Renal cortical epithelial cell (primary cell): ENCODE measurements at regions not wholly inside any gene's neighbourhood (a gene's known extent, or its start where the extent isn't known, plus 50 kb on each side); places are given as distances from the start of the nearest gene placed in this dataset.

Source experiments
- DNase-seq: peaks from one replicate; pipeline ENCODE4 v3.0.0-alpha.2; 2011; ENCODE audit warnings: low read depth

- no peak for DNase-seq
These were observed 707.5 kb downstream of the SLITRK6 start for GRCh38 chr13:85091631-85092234.

DNA sequence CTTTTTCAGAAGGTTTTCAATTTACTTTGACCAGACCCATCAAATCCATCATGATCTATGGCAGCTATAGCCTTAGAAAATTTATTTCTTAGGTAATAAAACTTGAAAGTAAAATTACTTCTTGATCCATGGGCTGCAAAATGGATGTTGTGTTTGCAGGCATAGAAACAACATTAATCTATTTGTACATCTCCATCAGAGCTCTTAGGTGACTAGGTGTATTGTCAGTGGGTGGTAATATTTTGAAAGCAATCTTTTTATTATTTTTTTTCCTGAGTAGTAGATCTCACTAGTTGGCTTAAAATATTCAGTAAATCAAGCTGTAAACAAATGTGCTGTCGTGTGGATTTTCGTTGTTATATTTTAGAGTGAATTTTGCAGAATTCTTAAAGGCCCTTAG, 710.0 kb downstream of the SLITRK6 start:
- DNase-seq = no peak

- no peak for DNase-seq
These were observed 718.5 kb downstream of the SLITRK6 start for GRCh38 chr13:85080691-85081090.

DNA sequence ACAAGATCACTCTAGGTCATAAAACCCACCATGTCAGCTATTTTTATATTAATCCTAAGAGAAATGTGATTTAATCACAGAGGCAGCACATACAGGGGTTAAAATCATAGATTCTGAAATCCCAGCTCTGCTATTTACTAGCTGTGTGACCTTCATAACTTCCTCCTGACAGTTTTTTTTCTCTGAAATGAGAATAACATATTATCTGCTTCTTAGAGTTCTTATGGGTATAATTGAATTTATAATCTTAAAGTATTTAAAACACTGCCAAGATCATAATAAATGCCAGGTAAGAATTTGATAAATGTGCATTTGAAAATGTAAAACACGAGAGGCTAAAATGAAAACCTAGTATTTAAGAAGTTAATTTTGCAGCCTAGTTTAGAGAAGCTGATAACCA, 722.9 kb downstream of the SLITRK6 start:
- DNase-seq = no peak

DNA sequence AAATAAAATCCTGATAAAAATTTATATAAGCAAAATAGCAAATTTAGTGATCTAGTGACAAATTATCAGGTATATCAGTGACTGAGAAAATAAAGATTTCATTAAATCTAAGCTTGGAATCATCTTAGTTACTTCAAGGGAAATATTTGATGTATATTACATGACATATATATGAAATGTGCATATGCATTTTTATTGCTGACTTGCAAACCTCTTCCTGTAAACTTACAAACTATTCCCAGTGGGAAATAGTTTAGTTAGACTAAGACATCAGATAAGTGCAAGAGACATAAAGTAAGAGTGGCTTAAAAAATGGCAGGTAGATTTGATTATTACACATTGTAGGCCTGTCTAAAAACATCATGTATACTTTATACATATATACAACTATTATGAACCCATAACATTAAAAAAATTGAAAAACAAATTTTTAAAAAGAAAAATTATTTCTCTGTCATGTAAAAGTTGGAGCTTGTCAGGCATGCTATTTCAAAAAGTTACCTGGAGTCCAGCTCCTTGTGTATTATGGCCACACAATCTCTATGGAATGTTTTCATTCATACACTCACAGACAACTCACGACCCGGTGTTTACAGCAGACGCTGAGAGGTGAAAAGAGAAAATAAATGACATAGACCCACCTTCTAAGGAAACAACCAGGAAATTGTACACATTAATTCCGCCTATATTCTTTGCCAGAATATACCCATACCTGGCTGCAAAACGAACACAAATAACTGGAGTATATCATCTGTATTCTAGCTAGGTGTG, 724.5 kb downstream of the SLITRK6 start:
- DNase-seq = no peak

DNA sequence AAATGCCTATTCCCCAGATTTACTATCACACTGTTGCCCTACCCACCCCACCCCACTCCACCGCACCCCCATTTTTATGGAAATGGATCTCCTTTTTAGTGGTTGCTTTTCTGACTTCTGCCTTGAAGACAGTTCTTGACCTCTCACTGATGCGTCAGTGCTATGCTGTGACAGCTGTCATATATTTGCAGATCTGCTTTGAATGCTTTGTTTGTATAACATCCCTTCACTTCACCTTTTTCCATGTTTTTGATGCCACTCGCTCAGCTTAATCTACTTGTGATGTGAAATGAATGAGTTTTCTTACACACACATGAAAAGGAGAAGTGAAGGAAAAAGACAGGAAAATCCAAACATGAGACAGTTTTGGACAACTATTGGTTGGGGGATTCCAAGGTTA, 731.0 kb downstream of the SLITRK6 start:
- no peak for DNase-seq

- no peak for DNase-seq
These were observed 759.0 kb downstream of the SLITRK6 start for GRCh38 chr13:85040215-85040614.

DNA sequence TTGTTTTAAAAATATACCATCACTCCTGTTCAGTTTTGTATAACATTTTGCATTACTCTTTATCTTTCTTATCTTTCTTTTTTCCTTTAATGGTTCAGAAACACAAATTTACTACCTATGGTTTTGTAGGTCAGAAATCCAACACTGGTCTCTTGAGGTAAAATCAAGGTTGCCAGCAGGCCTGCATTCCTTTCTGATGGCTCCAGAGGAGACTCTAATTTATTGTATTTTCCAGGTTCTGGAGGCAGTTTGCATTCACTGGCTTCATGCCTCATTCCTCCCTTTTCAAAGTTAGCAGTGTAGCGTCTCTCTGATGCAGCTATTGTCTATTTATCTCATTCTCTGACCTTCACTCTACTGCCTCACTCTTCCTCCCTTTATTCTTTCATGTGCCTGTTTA, 767.4 kb downstream of the SLITRK6 start:
- no peak for DNase-seq

DNA sequence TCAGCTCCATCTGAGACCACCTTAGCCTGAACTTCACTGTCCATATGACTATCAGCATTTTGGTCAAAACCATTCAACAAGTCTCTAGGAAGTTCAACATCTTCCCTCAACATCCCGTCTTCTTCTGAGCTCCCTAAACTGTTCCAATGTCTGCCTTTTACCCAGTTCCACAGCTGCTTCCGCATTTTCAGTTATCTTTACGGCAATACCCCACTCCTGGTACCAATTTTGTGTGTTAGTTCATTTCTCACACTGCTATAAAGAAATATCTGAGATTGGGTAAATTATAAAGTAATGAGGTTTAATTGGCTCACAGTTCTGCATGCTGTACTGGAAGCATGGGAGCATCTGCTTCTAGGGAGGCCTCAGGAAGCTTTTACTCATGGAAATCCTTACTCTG, 771.2 kb downstream of the SLITRK6 start:
- no peak for DNase-seq

DNA sequence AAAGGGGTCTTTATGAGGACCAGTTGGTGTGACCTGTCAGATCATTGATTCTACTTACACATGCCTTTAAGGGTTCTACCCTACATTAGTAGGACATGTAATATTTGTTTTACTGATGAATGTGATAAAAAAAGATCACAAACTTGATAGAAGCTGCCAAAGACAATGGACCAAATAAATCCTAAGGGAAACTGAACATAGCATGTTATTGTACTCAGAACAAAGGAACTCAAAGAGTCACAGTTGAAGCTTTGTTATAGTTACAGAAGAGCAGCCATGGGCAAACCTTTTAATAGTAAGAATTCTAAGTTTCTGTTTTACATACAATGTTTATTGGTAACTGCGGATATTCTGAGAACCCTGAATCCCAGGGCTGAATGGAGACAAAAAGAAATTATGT, 780.1 kb downstream of the SLITRK6 start:
- no peak for DNase-seq

DNA sequence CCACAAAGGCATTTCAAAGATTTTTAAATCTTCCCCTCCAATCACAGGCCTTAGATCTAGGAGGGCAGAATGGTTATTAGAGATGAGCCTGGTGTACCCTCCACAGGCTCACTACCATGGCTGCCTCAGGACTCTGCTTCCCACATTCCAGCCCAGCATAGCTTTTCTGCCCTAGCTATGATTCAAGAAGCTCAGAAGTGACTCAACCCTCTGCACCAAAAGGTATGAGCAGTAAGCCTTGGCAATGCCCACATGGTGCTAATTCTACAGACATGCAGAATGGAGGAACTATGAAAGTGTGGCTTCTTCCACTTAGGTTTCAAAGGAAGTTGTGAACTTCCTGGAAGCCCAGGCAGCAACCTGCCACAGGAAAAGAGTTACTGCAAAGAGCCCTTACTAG, 786.2 kb downstream of the SLITRK6 start:
- no peak for DNase-seq

DNA sequence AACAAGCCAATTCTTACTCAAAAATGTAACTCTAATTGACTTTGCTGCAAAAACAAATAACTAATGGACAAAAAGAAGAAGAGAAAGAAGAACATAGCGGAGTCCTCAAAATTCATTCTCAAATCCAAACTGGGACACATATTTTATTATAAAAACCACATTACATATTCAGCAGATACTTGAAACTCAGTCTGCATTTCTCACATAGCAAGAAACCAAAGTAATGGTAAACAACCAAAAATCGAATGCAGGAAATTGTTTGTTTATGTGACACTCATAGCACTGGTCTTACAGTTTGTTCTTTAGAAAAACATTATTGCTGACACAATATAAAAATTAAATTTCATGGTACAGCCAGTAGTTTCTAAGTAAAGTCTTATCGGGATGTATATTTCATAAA, 789.8 kb downstream of the SLITRK6 start:
- DNase-seq = no peak

DNA sequence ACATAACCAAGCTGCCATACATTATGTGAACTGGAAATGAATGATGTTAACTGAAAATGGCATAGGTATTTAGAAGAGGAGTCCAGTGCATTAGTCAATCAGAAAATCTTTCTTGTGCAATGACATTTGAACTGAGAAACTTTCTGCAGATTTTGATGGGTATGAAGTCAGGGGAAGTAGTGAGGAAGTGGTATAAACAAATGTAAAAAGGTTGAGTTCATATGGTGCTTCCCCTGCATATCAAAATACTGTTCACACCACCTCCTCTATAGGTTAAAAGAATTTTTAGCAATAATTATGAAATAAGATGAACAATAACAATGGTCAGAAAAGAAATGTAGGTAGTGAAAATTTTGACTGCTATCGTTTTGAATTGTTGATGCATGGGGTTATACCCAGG, 800.0 kb downstream of the SLITRK6 start:
- DNase-seq = no peak

DNA sequence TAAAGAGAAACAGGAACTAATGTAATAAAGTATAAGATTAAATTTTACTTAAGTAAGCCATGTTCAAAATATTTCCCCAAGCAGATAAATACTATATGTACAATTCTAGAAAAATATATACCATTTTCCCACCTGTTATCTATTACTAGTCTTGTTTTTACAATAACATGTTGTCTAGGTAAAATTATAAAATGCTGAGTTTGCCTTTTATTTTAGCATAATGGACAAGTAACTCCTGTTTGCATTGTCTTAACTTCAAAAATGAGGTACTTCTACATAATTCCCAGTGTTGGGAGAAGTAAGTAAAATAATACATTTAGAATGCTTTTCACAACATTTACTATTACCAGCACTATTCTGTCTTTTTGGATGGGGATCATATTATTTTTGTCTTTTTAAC, 800.5 kb downstream of the SLITRK6 start:
- DNase-seq = no peak

DNA sequence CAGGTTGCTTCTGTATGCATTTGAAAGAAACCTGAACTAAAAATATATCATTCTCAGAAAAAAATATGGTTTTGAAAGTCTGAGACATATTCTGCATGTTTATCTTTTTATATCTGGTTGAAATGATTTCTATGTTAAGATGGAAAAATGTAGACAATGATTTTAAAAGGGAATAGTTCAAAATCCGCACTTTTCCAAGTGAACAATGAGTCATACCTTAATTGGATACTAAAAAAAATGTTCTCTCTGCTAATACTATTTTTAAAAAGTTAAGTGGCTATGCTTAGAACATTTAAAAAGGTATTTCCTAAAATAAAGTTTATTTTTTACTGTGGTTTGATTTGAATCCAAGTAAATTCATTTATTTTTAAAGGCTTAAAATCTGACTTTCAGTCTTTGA, 801.4 kb downstream of the SLITRK6 start:
- DNase-seq = no peak

DNA sequence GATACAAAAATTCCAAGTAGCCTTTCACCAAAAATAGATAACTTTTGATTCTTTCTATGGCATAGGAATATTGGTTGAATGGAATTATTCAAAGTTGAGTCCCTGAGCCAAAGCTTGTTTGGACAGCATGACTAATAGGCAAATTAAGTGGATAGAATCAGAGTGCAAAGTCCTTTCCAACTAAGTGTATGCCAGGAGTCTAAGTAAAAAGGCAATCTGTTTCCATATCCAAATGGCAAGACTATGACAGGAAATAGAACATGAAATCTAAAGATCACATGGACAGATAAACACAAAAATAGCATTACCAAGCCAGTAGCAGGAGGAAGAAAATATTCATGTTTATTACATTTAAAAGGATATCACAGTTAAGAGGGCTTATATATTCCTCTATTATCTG, 804.6 kb downstream of the SLITRK6 start:
- DNase-seq = peak; percentile 2

GRCh38 chr13:84985860-84986259, 813.4 kb downstream of the SLITRK6 start:
- no peak for DNase-seq

DNA sequence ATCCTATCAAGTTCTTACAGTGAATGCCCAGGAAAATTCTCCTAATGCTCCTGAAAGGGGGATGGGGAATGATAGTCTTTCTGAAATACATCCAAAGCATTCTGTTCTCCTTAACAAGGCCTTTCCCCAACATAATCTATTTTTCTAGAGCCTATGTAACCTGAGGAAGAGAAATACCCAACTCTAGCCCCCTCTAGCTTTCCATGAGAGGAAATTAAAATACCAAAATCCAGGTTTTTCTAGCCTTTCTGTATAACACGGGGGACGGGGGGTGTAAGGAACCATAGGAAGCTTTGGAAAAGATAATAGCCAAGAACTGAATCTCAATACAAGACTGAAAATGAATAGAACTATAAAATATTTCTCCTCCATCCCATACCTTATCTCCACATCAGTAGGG, 815.9 kb downstream of the SLITRK6 start:
- DNase-seq = no peak

GRCh38 chr13:84980571-84980970, 818.6 kb downstream of the SLITRK6 start:
- no peak for DNase-seq

- DNase-seq = no peak
These were observed 820.4 kb downstream of the SLITRK6 start for GRCh38 chr13:84978851-84979250.

DNA sequence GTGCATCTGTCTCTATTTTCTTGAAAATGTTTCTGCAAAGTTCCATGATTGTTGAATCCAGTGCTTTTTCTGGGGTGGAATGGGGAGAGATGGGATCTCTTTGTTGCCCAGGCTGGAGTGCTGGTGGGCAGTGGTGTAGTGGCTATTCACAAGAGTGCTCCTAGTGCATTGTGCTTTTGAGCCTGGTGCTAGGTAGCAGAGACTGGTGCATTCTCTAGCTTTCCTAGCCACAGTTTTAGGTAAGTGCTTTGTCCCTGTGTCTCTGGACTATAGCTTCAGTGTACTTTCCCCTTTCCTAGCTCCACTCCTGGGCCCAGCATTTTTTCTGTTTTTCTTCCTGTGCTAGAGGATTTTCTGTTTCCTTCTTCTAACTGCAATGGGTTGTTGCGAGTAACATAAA, 825.6 kb downstream of the SLITRK6 start:
- DNase-seq = no peak

GRCh38 chr13:84972907-84973306, 826.3 kb downstream of the SLITRK6 start:
- DNase-seq = no peak

DNA sequence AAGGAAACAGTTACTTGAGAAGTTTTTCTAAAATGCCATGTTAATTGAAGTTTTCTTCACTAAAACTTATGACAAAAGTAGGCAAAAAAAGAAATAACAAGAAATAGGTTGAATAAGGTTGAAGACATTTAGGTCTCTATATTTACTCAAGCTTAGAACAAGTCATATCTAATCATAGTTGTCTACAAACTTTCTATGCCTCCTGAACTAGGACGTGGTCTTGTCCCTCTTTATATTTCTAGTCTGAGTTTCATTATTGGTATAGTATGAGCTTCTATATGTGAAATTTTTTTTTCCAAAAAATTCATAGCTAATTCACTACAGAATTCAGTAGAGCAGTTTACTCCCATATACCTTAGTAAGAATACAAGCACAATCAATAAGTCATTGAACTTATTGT, 836.4 kb downstream of the SLITRK6 start:
- no peak for DNase-seq
